Sigmoid colon (tissue), 6 donors: ENCODE measurements at regions not wholly inside any gene's neighbourhood (a gene's known extent, or its start where the extent isn't known, plus 50 kb on each side); places are given as distances from the start of the nearest gene placed in this dataset.
A peak's percentile ranks its signal among the peaks of the same experiment; 100 is the strongest.

Experiments
- DNase-seq: peaks from one replicate; pipeline ENCODE4 v3.0.0-alpha.2; 2019
- H3K27ac ChIP-seq, 4 donors: fragments of 200-600 bp; sonication (generic); one replicate each; pipeline ENCODE4 v1.5.1; 2016 to 2019; ENCODE audit warnings: mild to moderate bottlenecking in 1 of 4
- H3K27me3 ChIP-seq, 3 donors: fragments of 200-600 bp; sonication (generic); one replicate each; pipeline ENCODE4 v1.5.1; 2019; ENCODE audit warnings: mild to moderate bottlenecking in 1 of 3
- H3K36me3 ChIP-seq, 4 donors: fragments of 200-600 bp; sonication (generic); one replicate each; pipeline ENCODE4 v1.5.1; 2016 to 2019
- H3K4me1 ChIP-seq, 4 donors: fragments of 200-600 bp; sonication (generic); one replicate each; pipeline ENCODE4 v1.5.1; 2017 to 2019
- H3K4me3 ChIP-seq, 4 donors: fragments of 200-600 bp; sonication (generic); one replicate each; pipeline ENCODE4 v1.5.1; 2017 to 2019; ENCODE audit warnings: mild to moderate bottlenecking in 2 of 4, moderate library complexity in 1 of 4
- H3K9me3 ChIP-seq, 4 donors: fragments of 200-600 bp in 3 of 4; sonication (generic) in 3 of 4; one replicate each; pipeline versions ENCODE4 v1.5.1 to v1.6.1; 2013 to 2019
- CTCF ChIP-seq, 4 experiments: fragments of 450-650 bp in 3 of 4; fragments of 200-600 bp in 1 of 4; IDR thresholded peaks; one replicate each; pipeline ENCODE4 v1.5.1; 2016 to 2019; ENCODE audit warnings: antibody characterized with exemption in 4 of 4, mild to moderate bottlenecking in 3 of 4, moderate library complexity in 2 of 4
- EP300 ChIP-seq, 4 donors: sonication (generic); formaldehyde crosslinking; IDR thresholded peaks; one replicate each; pipeline ENCODE4 v1.6.1; 2017; ENCODE audit warnings: antibody characterized with exemption in 4 of 4
- POLR2A ChIP-seq, 2 donors: fragments of 450-650 bp; IDR thresholded peaks; one replicate each; pipeline ENCODE4 v1.6.1; 2016; ENCODE audit warnings: antibody characterized with exemption in 2 of 2, mild to moderate bottlenecking in 2 of 2, moderate library complexity in 2 of 2
- POLR2AphosphoS5 ChIP-seq, 4 donors: sonication (generic); formaldehyde crosslinking; IDR thresholded peaks; one replicate each; pipeline ENCODE4 v1.6.1; 2017; ENCODE audit warnings: antibody characterized with exemption in 4 of 4
- WGBS, 2 donors: extraction: QIAGEN DNeasy Blood & Tissue Kit; methylation state at CpG; one replicate each; pipeline ENCODE4 v1.1.7; 2013; 5-methylcytosine and 5-hydroxymethylcytosine counted together
- intact Hi-C: fragments of 100-400 bp; cut with DNase I; formaldehyde crosslinking; loops from one replicate; pipeline ENCODE4 v1.15.1; 2023
- donor health status: healthy with polysubstance abuse.
- donor health status: healthy.

- 89 to 92% methylated on average over 5 of the region's 5 CpGs for WGBS, 2 donors
- Histone ChIP-seq H3K36me3 (no peaks in the 10 kb centered on the region), H3K4me1 (peaks cover 0 to 4% (median 2%) of the 10 kb centered on the region in 4 donors), H3K27ac (peak overlapping the region in 1 of 4 donors; percentile 64), H3K27me3 (no peaks in the 10 kb centered on the region), H3K9me3 (no peaks in the 10 kb centered on the region), H3K4me3 (no peak overlapping the region)
- TF ChIP-seq POLR2A (IDR thresholded peaks at IDR 0.05) (no peak), CTCF (IDR thresholded peaks at IDR 0.05) (no peak), EP300 (IDR thresholded peaks at IDR 0.05) (no peak), POLR2AphosphoS5 (IDR thresholded peaks at IDR 0.05) (no peak)
- intact Hi-C loops, result no loop called here
- no peak for DNase-seq
These were observed 214.3 kb upstream of the EPHA4 start for GRCh38 chr2:221786297-221786926.

- DNase-seq, result no peak
- WGBS, 2 donors, result 63 to 67% methylated on average over 1 of the region's 1 CpG
- Histone ChIP-seq H3K4me1 (peaks cover 0 to 40% (median 35%) of the 10 kb centered on the region in 4 donors), H3K27ac (peak overlapping the region; percentile 75 to 85 (median 81)), H3K9me3 (no peaks in the 10 kb centered on the region), H3K36me3 (no peaks in the 10 kb centered on the region), H3K4me3 (no peak overlapping the region), H3K27me3 (no peaks in the 10 kb centered on the region)
- intact Hi-C loops, result no loop called here
- TF ChIP-seq EP300 (IDR thresholded peaks at IDR 0.05) (no peak), CTCF (IDR thresholded peaks at IDR 0.05) (no peak), POLR2AphosphoS5 (IDR thresholded peaks at IDR 0.05) (no peak), POLR2A (IDR thresholded peaks at IDR 0.05) (no peak)
These were observed 208.2 kb upstream of the EPHA4 start for GRCh38 chr2:221780281-221780688.

DNA sequence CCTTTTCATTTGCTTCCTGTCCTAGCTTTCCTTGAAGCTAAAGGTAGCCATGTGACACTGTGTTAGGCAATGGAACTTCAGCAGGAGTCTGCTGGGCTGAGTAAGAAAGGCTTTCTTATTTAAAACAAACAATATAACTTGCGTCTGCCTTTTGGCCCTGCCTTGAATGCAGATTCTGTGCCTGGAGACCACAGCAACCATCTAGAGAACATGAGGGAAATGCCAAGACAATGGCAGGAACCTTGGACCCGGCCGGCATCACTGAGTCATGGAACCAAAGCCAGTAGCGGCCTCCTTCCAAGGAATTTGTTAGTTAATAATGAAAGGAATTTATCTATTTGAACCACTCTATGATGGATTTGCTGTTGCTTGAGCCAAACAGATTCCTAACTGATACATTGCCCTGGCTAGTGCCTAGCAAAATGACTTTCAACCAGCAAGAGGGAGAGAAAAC, 207.5 kb upstream of the EPHA4 start:
- peak; percentile 83 for DNase-seq
- H3K9me3 ChIP-seq, result no peaks in the 10 kb centered on the region
- WGBS, 2 donors, result 76 to 90% methylated on average over 4 of the region's 4 CpGs
- intact Hi-C loops, result no loop called here
- H3K27me3 ChIP-seq, result no peaks in the 10 kb centered on the region
- H3K27ac ChIP-seq, result peak overlapping the region; percentile 75 to 85 (median 81)
- TF ChIP-seq CTCF (IDR thresholded peaks at IDR 0.05), result no peak
- peak in 3 of 4 donors; percentile 19 to 40 (median 21) for TF ChIP-seq EP300 (IDR thresholded peaks at IDR 0.05)
- peak in 3 of 4 donors; percentile 13 to 82 (median 75) for TF ChIP-seq POLR2AphosphoS5 (IDR thresholded peaks at IDR 0.05)
- H3K36me3 ChIP-seq, result no peaks in the 10 kb centered on the region
- H3K4me3 ChIP-seq, result no peak overlapping the region
- H3K4me1 ChIP-seq, result peaks cover 0 to 40% (median 35%) of the 10 kb centered on the region in 4 donors

DNA sequence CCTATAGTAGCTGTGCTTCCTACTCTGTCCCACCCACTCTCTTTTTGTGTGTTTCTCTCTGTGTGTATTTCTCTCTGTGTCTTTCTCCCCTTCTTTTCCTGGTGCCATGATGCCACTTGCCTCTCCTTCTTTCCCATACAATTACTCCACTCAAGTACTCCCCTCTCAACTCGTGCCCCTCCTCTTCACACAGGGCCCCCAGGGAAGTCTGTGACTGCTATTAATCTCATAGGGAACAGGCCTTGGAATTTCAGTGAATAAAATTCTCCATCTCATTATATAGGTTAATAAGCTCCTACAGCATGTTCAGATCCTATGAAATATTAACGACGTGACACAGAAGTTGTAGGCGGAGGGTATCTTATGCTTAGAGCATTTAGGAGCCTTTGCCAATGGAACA, 205.9 kb upstream of the EPHA4 start:
- H3K27ac ChIP-seq, result peak overlapping the region; percentile 14 to 82 (median 78)
- peaks cover 0 to 40% (median 35%) of the 10 kb centered on the region in 4 donors for H3K4me1 ChIP-seq
- intact Hi-C loops, result no loop called here
- H3K27me3 ChIP-seq, result no peaks in the 10 kb centered on the region
- no peak for TF ChIP-seq POLR2A (IDR thresholded peaks at IDR 0.05)
- TF ChIP-seq CTCF (IDR thresholded peaks at IDR 0.05), result no peak
- TF ChIP-seq POLR2AphosphoS5 (IDR thresholded peaks at IDR 0.05), result no peak
- TF ChIP-seq EP300 (IDR thresholded peaks at IDR 0.05), result no peak
- DNase-seq, result no peak
- H3K4me3 ChIP-seq, result no peak overlapping the region
- WGBS, 2 donors, result 87 to 89% methylated on average over 4 of the region's 4 CpGs
- no peaks in the 10 kb centered on the region for H3K36me3 ChIP-seq
- no peaks in the 10 kb centered on the region for H3K9me3 ChIP-seq
